ENCODE measurements at regions not wholly inside any gene's neighbourhood (a gene's known extent, or its start where the extent isn't known, plus 50 kb on each side); places are given as distances from the start of the nearest gene placed in this dataset.

DNA sequence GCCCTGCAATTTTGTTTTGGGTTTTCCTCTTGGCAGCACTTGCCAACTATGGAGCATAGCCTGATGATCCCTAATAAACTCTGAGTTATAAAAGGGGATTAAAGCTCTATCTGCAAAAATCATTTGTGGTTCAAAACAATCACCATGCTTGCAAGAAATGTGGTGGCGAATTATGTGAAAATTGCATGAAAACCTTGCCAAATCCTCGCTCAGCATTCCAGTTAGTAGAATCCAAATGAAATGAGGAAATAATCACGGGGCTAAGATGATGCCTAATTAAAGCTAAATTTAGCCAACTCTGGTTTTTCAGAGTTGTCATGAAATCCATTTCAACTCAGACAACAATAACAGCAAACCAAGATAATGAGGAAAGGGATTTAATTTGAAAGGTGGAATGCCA lies 73.0 kb upstream of the PROK2 start:
- intact Hi-C loops (cut with micrococcal nuclease): no loop called here

GRCh38 chr3:71854706-71855105 lies 69.8 kb upstream of the PROK2 start:
- intact Hi-C loops (cut with micrococcal nuclease): no loop called here

GRCh38 chr3:71854096-71854495 lies 69.1 kb upstream of the PROK2 start:
- intact Hi-C loops (cut with micrococcal nuclease): no loop called here

DNA sequence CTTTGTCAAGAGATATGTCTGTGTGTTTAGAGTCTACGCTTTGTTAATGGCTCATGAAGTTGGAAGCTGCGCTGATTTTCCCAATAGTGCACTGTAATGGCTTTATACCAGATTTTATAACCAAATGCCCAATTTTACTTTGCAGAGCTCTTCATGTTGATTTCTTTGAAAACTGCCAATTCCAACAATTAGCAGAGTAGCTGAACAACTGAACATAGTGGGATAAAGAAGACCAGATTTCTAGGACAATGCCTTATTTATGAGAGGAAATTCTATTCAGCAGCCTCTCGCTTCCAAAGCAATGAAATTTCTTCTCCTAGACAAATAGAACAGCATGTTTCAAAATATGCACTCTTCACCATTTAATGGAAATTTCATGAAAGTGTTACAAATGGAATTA lies 66.9 kb upstream of the PROK2 start:
- intact Hi-C loops (cut with micrococcal nuclease): no loop called here

DNA sequence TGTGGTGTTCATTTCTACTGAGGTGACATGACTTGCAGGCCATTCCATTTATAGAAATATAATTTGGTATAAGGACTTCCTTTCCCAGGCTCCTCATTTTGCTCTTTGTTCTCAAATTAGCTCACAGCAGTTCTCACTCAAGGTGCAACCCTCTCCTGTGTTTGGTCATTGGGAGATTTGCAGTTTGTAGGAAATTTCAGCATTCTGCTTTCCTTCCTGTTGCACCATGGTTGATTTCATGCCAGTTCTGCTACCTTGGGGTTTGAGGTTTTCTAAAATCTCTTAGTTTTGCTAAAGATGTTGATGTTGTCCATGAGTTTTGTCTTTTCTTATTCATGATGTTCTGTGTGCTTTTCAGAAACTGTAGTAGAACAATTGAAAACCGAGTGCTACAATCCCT lies 65.7 kb upstream of the PROK2 start:
- intact Hi-C loops (cut with micrococcal nuclease): no loop called here

- intact Hi-C loops (cut with micrococcal nuclease): no loop called here
These were observed 64.7 kb upstream of the PROK2 start for GRCh38 chr3:71849681-71850080.

GRCh38 chr3:71847794-71848193 lies 62.8 kb upstream of the PROK2 start:
- intact Hi-C loops (cut with micrococcal nuclease): no loop called here

- intact Hi-C loops (cut with micrococcal nuclease): no loop called here
These were observed 61.2 kb upstream of the PROK2 start for GRCh38 chr3:71846185-71846584.

- intact Hi-C loops (cut with micrococcal nuclease): no loop called here
These were observed 58.1 kb upstream of the PROK2 start for GRCh38 chr3:71843071-71843470.

DNA sequence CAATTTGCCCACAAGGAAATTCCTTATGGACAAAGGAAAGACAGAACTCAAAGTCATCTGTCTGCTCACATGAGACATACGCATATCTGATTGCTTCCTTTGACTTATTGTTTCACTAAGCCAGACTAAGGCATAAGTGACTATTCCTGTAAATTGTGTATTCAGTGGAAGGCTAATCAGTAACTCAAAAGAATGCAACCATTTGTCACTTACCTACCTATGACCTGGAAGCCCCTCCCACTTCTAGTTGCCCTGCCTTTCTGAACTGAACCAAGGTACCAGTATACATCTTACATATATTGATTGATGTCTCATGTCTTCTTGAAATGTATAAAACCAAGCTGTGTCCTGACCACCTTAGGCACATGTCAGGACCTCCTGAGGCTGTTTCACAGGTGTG lies 53.5 kb upstream of the PROK2 start:
- intact Hi-C loops (cut with micrococcal nuclease): no loop called here

Measured in T-helper 1 cell treated with Interleukin-12 subunit alpha and Interleukin-12 subunit beta and Interleukin-4 antibody, amounts not matched to agents 30 ng/mL and 1 ng/mL, for 36 hours (primary cell).